ENCODE measurements at regions not wholly inside any gene's neighbourhood (a gene's known extent, or its start where the extent isn't known, plus 50 kb on each side); places are given as distances from the start of the nearest gene placed in this dataset.
"Not testable (repeated sequence)": the region's sequence is repeated elsewhere in the genome, so short reads cannot be mapped to it uniquely, and the experiment has no call there.

DNA sequence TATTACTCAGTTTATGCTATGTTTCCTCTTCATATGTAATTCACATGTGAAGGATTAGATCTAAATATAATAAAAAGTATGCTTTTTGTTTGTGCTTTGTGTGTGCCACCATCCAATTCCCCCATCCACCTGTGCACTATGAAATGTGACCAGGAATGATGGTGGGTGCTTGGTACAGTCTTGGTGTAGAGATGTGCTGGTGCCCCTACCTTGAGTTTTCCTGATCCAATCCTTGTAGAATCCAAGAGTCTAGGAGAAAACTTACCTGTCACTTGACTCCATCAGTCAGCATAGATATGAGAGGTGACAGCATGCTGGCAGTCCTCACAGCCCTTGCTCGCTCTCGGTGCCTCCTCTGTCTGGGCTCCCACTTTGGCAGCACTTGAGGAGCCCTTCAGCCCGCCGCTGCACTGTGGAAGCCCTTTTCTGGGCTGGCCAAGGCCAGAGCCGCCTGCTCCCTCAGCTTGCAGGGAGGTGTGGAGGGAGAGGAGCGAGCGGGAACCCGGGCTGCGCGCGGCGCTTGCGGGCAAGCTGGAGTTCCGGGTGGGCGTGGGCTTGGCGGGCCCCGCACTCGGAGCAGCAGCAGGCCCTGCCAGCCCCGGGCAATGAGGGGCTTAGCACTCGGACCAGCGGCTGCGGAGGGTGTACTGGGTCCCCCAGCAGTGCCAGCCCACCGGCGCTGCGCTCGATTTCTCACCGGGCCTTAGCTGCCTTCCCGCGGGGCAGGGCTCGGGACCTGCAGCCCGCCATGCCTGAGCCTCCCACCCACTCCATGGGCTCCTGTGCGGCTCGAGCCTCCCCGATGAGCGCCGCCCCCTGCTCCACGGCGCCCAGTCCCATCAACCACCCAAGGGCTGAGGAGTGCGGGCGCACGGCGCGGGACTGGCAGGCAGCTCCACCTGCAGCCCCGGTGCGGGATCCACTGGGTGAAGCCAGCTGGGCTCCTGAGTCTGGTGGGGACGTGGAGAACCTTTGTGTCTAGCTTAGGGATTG is 874.7 kb downstream of the PLA2G4A start:
- H3K27me3 ChIP-seq (ENCODE audit: insufficient read depth, low read length); H3K9me3 ChIP-seq (ENCODE audit: low read depth, low read length); H3K4me1 ChIP-seq (ENCODE audit: insufficient read depth, low read length); H3K4me3 ChIP-seq (ENCODE audit: low read length): not testable (repeated sequence)

DNA sequence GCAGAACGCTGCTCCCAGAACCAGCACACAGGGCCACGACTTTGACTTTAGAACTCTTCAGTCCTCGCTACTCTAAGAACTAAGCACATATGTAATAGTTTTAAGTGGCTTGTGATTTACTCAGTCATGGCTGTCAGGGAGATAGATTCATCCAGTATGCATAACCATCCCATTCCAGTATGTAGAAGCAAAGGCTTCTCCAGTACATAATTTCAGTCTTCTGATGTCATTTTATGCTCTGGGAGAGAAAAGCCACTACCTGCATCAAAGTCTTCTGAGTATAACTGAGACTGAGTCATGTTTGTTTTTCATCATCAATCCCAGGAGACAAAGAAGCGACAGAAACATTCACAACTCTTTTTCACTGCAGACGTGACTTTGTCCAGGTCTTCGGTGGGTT is 885.7 kb downstream of the PLA2G4A start:
- Histone ChIP-seq H3K27me3 (ENCODE audit: insufficient read depth, low read length) (no peaks in the 10 kb centered on the region), H3K9me3 (ENCODE audit: low read depth, low read length) (no peaks in the 10 kb centered on the region), H3K4me1 (ENCODE audit: insufficient read depth, low read length) (no peaks in the 10 kb centered on the region), H3K4me3 (ENCODE audit: low read length) (no peak overlapping the region)

DNA sequence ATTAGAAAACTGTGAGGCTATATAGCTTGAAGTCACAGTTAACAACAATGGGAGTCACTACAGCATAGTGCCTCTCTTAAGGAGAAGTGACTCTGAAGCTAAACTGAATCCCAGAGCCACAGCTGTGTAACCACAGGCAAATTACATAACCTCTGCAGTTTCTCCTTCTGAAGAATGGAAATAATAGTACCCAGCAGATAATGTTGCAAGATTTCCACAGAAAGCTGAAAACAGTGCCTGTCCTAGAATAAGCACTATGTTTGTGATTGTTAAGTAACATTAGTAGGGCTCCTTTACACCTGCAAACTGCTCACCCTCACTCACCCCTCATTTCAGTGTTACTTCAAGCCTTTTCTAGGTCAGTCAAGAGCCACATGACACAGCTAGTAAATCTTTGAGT is 886.7 kb downstream of the PLA2G4A start:
- Histone ChIP-seq H3K27me3 (ENCODE audit: insufficient read depth, low read length) (no peaks in the 10 kb centered on the region), H3K9me3 (ENCODE audit: low read depth, low read length) (no peaks in the 10 kb centered on the region), H3K4me3 (ENCODE audit: low read length) (no peak overlapping the region), H3K4me1 (ENCODE audit: insufficient read depth, low read length) (no peaks in the 10 kb centered on the region)

DNA sequence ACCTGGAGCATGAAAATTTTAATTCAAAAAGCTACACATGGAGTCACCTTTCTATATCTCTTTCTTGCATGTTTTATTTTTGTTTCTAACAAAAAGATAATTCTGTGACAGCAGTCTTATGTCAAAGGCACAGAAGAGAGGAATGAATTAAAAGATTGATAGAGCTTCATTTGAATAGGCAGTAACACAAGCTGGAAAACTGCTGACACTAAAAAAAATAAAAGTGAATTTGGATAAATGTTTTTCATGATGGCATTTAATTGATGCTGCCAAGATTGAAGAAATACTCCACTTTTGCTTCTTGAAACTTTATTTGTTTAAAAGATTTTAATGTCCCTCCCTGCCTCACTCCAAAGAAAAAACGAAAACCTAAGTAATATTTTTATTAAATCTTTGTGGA is 887.4 kb downstream of the PLA2G4A start:
- Histone ChIP-seq H3K27me3 (ENCODE audit: insufficient read depth, low read length) (no peaks in the 10 kb centered on the region), H3K4me1 (ENCODE audit: insufficient read depth, low read length) (no peaks in the 10 kb centered on the region), H3K9me3 (ENCODE audit: low read depth, low read length) (no peaks in the 10 kb centered on the region), H3K4me3 (ENCODE audit: low read length) (no peak overlapping the region)

DNA sequence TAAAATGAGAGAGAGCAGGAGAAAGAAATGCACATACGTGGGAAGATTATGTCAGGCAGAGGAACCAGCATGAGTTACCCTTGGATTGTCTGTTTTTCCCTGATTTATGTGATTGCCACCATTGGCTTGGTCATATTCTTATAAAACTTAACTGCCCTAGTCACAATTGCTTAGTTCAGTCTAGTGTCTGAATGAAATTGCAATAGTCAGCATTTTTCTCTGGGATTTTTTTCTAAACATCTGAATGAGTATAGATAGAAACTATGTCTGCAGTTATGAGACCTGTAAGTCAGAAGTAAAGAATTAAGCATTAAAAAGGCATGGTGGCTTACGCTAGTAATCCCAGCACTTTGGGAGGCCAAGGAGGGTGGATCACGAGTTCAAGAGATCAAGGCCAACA is 889.8 kb downstream of the PLA2G4A start:
- H3K9me3 ChIP-seq (ENCODE audit: low read depth, low read length) = no peaks in the 10 kb centered on the region
- H3K4me1 ChIP-seq (ENCODE audit: insufficient read depth, low read length) = no peaks in the 10 kb centered on the region
- no peaks in the 10 kb centered on the region for H3K27me3 ChIP-seq (ENCODE audit: insufficient read depth, low read length)
- no peak overlapping the region for H3K4me3 ChIP-seq (ENCODE audit: low read length)

DNA sequence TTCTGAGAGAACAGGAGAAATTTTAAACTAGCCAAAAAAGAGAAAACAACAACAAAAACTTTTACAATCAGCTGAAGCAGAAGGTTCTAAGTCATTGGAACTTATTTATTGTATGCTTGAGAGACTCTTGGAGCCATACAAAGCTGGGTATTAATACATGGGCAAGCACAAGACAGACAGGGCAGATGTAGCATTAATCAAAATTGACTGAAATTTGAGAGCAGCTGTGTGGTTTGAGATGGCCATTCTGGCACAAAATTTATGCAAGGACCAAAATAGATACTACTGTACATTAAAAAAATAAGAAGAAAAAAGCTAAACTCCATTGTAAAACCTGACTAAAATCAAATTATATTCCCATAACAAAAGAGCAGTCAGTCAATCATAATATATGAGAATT is 892.5 kb downstream of the PLA2G4A start:
- Histone ChIP-seq H3K4me3 (ENCODE audit: low read length) (no peak overlapping the region), H3K4me1 (ENCODE audit: insufficient read depth, low read length) (no peaks in the 10 kb centered on the region), H3K9me3 (ENCODE audit: low read depth, low read length) (no peaks in the 10 kb centered on the region), H3K27me3 (ENCODE audit: insufficient read depth, low read length) (no peaks in the 10 kb centered on the region)

DNA sequence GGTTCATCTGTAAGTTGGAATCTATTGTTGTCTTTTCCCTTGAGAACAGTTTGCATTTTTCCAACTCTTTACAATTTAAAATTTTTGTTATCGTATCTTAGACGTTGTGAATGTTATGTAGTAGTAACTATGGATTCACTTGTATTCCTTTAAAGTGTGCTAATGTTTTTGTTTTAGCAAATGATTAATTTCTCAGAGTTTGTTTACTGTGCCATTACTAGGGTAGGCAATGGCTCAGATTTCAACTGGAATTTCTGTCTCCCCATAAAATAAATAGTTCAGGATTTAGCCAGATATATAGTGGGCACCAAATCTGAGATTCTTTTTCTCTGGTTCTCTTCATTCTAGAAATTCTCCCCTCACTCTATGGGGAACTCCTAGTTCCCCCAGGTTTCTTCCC is 896.5 kb downstream of the PLA2G4A start:
- Histone ChIP-seq H3K4me1 (ENCODE audit: insufficient read depth, low read length) (no peaks in the 10 kb centered on the region), H3K27me3 (ENCODE audit: insufficient read depth, low read length) (no peaks in the 10 kb centered on the region), H3K9me3 (ENCODE audit: low read depth, low read length) (peaks cover 6% of the 10 kb centered on the region), H3K4me3 (ENCODE audit: low read length) (no peak overlapping the region)

DNA sequence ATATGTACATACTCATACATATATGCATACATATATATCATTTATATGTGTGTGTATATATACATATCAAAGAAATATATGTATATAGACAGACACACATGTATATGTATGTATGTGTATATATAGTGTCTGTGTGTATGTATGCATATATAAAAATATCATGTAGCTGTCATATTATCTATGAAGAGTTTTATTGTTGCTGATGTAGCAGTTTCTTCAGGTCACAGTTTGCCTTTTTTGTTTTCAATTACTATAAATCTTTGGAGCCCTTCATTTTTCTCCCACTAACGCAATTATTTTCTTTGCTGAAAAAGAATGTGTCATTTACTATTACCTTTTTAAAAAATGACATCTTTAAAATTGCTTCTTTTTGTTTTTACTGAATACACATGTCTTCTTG is 904.5 kb downstream of the PLA2G4A start:
- Histone ChIP-seq H3K4me1 (ENCODE audit: insufficient read depth, low read length) (no peaks in the 10 kb centered on the region), H3K27me3 (ENCODE audit: insufficient read depth, low read length) (no peaks in the 10 kb centered on the region), H3K4me3 (ENCODE audit: low read length) (no peak overlapping the region), H3K9me3 (ENCODE audit: low read depth, low read length) (no peaks in the 10 kb centered on the region)

DNA sequence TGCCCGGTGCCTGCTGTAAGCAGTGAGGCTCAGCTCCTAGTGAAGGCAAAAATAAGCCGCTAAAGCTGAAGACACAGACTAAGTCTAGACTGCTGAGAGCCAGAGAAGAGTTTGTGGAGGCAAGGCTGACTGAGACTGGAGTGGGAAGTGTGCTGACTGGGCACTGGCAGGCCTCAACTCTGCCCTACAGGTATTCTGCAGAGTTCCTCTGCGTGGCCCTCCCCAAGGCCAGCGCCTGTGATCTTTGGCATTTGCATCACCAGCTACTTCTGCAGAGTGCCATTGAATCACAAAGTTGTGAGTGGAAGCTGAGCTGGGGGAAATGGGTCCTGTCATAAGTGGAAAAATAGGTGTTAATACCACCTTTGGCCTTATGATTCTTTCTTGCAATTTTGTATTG is 905.7 kb downstream of the PLA2G4A start:
- H3K4me1 ChIP-seq (ENCODE audit: insufficient read depth, low read length) = no peaks in the 10 kb centered on the region
- H3K9me3 ChIP-seq (ENCODE audit: low read depth, low read length) = no peaks in the 10 kb centered on the region
- no peaks in the 10 kb centered on the region for H3K27me3 ChIP-seq (ENCODE audit: insufficient read depth, low read length)
- no peak overlapping the region for H3K4me3 ChIP-seq (ENCODE audit: low read length)

DNA sequence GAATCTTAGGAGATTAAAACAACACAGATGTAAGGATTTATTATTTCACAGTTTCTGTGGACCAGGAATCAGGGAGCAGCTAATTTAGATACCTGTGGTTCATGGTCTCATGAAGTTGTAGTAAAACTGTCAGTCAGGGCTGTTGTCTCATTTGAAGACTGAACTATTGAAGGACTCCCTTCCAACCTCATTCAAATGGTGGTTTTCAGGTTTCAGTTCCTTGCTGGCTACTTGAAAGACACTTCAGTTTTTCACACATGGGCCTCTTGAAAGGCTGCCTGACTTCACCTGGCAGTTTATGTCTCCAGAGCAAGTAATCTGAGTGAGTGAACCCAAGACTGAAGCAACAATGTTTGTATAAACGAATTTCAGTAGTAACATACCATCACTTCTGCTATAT is 915.9 kb downstream of the PLA2G4A start:
- Histone ChIP-seq H3K4me3 (ENCODE audit: low read length) (no peak overlapping the region), H3K27me3 (ENCODE audit: insufficient read depth, low read length) (no peaks in the 10 kb centered on the region), H3K4me1 (ENCODE audit: insufficient read depth, low read length) (no peaks in the 10 kb centered on the region), H3K9me3 (ENCODE audit: low read depth, low read length) (no peaks in the 10 kb centered on the region)

DNA sequence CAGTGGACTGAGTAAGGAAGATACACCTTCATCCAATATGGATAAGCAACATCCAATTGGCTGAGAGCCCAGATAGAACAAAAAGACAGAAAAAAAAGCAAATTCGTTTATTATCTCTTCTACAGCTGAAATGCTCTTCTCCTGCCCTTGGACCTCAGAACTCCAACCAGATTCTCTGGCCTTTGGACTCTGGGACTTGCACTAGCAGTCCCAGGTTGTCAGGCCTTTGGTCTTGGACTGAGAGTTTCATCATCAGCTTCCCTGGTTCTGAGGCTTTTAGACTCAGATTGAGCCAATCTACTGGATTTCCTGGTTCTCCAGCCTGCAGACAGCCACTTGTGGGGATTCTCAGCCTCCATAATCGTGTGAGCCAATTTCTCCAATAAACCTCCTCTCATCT is 926.8 kb downstream of the PLA2G4A start:
- no peaks in the 10 kb centered on the region for H3K4me1 ChIP-seq (ENCODE audit: insufficient read depth, low read length)
- H3K4me3 ChIP-seq (ENCODE audit: low read length) = no peak overlapping the region
- H3K9me3 ChIP-seq (ENCODE audit: low read depth, low read length) = no peaks in the 10 kb centered on the region
- H3K27me3 ChIP-seq (ENCODE audit: insufficient read depth, low read length) = no peaks in the 10 kb centered on the region

DNA sequence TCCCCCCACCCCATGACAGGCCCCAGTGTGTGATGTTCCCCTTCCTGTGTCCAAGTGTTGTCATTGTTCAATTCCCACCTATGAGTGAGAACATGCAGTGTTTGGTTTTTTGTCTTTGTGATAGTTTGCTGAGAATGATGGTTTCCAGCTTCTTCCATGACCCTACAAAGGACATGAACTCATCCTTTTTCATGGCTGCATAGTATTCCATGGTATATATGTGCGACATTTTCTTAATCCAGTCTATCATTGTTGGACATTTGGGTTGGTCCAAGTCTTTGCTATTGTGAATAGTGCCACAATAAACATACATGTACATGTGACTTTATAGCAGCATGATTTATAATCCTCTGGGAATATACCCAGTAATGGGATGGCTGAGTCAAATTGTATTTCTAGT is 927.9 kb downstream of the PLA2G4A start:
- not testable (repeated sequence) for H3K9me3 ChIP-seq (ENCODE audit: low read depth, low read length); H3K4me3 ChIP-seq (ENCODE audit: low read length); H3K4me1 ChIP-seq (ENCODE audit: insufficient read depth, low read length); H3K27me3 ChIP-seq (ENCODE audit: insufficient read depth, low read length)

DNA sequence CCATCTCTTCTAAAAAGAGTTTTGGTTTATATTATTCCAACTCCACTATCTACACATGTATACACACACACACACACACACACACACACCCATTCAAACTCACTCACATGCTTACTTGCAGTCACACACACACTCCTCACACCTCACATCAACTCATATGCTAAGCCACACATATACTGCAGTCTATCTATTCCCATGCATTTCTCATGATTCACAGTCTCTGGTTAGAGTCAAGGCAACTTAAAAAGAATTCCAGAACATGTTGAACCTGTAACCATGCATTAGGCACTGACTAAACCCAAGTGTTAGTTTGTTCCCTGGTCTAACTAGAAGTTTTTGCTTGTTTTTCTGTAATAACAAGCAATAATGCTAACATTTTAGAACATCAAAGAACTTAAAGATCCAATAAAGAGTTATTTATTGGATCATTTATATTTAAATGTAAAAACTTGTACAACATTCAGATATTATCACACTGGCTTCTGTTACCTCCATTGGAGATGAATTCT is 931.1 kb downstream of the PLA2G4A start:
- no peak overlapping the region for H3K4me3 ChIP-seq (ENCODE audit: low read length)
- H3K4me1 ChIP-seq (ENCODE audit: insufficient read depth, low read length) = no peaks in the 10 kb centered on the region
- H3K27me3 ChIP-seq (ENCODE audit: insufficient read depth, low read length) = no peaks in the 10 kb centered on the region
- H3K9me3 ChIP-seq (ENCODE audit: low read depth, low read length) = no peaks in the 10 kb centered on the region

DNA sequence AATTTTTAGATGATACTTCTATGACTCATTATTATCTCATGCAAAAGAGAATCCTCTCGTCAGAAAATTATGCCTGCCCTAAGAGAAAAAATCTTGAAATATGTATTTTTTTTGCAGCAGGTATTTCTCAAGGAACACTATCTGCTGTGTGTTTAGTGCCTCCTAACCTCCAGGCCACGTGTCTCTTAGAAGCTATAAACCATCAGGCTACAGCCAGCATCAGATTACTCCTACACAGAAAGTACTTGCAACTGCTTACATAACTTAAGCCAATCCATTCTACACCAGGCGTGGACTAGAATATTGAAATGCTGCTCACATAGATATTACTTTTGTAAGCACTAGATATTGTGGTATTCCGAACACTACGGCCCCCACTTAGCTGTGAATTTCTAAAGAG is 933.4 kb downstream of the PLA2G4A start:
- H3K27me3 ChIP-seq (ENCODE audit: insufficient read depth, low read length) = no peaks in the 10 kb centered on the region

DNA sequence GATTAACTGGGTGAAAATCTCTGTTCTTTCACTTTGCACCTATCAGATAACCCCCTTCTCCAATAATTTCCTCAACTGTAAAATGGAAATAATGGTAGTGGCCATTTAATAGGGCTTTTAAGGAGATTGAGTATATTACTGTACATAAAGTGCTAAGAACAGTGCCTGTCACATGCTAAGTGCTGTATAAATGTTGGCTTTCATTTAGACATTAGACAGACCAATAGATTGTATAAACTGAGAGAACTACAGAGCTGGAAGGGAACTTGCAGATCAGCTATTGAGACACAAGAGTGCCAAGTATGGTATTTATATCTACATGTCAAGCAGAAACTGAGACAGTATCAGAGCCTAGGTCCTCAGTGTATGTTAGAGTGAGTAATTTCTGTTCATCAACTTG is 934.7 kb downstream of the PLA2G4A start:
- H3K4me3 ChIP-seq (ENCODE audit: low read length) = no peak overlapping the region
- no peaks in the 10 kb centered on the region for H3K27me3 ChIP-seq (ENCODE audit: insufficient read depth, low read length)
- H3K4me1 ChIP-seq (ENCODE audit: insufficient read depth, low read length) = no peaks in the 10 kb centered on the region
- H3K9me3 ChIP-seq (ENCODE audit: low read depth, low read length) = no peaks in the 10 kb centered on the region

More for the DNA sequence above, 933.4 kb downstream of the PLA2G4A start:
- no peaks in the 10 kb centered on the region for H3K4me1 ChIP-seq (ENCODE audit: insufficient read depth, low read length)
- no peaks in the 10 kb centered on the region for H3K9me3 ChIP-seq (ENCODE audit: low read depth, low read length)
- H3K4me3 ChIP-seq (ENCODE audit: low read length) = no peak overlapping the region

DNA sequence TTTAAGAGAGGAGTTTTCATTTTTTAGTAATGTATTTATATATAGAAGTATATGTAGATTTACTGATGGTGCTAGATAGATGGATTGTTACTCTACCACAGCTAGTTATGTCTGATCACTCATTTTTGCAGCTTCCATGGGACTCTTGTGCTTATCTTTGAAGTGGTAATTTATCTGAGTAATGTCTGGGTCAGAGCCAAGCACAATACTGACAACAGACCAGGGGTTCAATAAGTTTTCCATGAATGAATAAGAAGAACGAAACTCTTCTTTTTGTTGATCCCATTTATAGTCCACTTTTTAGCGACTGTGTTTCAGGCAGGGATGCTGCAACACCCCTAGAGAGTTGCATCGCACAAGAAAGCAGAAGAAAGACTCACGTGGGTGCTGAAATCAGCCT is 935.2 kb downstream of the PLA2G4A start:
- Histone ChIP-seq H3K9me3 (ENCODE audit: low read depth, low read length) (no peaks in the 10 kb centered on the region), H3K4me1 (ENCODE audit: insufficient read depth, low read length) (no peaks in the 10 kb centered on the region), H3K27me3 (ENCODE audit: insufficient read depth, low read length) (no peaks in the 10 kb centered on the region), H3K4me3 (ENCODE audit: low read length) (no peak overlapping the region)
